HG03066 (cell line): ENCODE measurements at regions not wholly inside any gene's neighbourhood (a gene's known extent, or its start where the extent isn't known, plus 50 kb on each side); places are given as distances from the start of the nearest gene placed in this dataset.

Experiments
- ATAC-seq: cut with Tn5 transposase; IDR thresholded peaks from one replicate; pipeline ENCODE4 v1.9.1; 2021; ENCODE audit warnings: low read depth; ENCODE audit not compliant: unreplicated experiment

DNA sequence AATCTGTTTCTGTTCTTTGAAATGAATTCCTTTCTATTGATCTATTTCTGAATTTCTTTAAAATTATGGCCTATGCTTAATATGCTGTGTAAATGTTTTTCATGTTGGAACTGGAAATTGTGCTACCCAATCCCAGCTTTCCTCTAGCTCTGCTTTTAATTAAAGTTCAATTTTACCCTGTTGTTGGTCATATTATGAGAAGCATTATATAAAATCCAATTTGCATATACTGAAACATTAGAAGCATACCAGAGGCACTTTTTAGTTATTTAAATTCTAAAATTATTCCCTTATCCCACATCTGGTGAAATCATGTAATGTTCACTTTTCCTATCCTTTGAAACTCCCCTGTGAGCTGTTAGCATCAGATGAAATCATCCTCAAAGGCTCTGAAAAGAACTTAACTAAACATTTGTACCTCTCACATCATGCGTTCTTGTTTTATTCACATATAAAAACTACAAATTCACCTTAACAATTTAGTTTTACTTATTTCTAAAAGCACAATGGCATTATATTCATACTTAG lies 160.6 kb upstream of the COL21A1 start:
- no peak for ATAC-seq

- ATAC-seq, result peak; percentile 69
Observed at GRCh38 chr6:56406276-56407269, 159.2 kb upstream of the COL21A1 start.

DNA sequence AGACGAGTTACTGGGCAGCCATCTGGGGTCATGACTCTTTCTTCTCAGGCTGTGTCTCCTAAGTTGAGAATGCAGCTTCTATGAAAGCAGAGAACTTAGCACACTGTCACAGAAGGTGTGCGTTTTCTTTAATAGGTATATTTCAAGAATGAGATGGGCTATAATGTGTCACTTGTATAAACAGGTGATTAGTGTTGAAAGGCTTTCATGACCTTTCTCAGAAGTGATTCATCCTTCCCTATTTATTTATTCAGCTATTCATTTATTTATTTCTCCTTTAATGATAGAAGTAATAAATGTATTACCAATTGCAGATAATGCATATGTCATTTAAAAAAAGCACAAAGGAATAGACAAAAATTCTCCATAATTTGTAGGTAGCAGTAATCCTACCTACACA lies 157.2 kb upstream of the COL21A1 start:
- ATAC-seq, result no peak

GRCh38 chr6:56403745-56404144 lies 156.4 kb upstream of the COL21A1 start:
- no peak for ATAC-seq

DNA sequence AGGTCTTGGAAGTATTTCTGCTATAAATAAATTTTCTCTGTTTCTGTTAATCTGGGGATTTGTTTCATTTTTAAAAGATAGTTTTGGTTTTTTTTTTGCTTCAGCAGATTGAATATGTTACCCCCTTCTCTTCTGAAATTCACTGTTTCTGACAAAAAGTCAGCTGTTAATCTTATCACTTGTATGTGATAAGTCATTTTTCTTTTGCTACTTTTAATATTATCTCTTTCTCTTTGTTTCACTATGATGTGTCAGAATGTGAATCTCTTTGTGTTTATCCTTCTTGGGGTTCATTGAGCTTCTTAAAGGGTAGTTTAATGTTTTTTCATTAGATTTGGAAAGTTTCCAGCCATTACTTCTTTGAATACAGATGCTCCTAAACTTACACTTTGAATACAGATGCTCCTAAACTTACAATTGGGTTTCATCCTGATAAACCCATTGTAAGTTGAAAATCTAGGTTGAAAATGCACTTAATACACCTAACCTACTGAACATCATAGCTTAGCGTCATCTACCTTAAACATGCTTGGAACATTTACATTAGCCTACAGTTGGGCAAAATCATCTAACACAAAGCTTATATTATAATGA lies 154.2 kb upstream of the COL21A1 start:
- no peak for ATAC-seq

DNA sequence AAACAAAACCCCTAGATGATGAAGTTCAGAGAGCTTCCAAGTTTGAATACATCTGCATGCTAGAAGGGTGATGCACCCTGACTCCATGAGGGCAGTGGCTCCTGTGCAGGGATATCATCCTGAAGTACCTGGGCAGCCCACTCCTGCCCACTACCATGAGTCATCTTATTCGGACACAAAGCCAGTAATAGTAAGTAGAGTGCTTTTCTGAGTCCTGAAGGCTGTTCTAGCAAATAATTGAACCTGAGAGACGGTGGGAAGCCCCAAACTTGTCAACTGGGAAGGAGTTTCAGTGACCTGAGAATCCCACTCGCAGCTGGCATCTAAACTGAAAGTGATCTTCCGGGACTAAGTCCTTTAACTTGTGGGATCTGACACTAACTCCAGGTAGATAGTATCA lies 152.9 kb upstream of the COL21A1 start:
- no peak for ATAC-seq

- ATAC-seq, result no peak
Observed at GRCh38 chr6:56399672-56400263, 152.4 kb upstream of the COL21A1 start.

DNA sequence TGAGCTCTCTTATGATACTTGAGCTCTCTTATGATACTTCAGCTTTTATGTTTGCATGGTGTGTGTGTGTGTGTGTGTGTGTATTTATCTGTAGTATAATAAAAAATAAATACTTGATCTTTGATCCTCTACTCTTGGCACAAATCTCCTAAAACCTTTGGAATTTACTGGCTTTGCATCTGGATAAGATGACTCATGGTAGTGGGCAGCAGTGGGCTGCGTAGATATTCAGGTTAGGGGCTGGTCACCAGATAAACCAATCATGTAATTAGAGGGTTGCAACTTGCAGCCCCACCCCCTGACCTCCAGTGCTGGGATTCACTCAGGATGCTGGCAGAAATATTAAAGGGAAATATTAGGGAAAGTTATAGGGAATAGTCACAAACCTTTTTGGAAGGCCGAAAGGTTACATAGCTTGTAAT lies 151.9 kb upstream of the COL21A1 start:
- no peak for ATAC-seq

- no peak for ATAC-seq
Observed at GRCh38 chr6:56396435-56396834, 149.1 kb upstream of the COL21A1 start.

DNA sequence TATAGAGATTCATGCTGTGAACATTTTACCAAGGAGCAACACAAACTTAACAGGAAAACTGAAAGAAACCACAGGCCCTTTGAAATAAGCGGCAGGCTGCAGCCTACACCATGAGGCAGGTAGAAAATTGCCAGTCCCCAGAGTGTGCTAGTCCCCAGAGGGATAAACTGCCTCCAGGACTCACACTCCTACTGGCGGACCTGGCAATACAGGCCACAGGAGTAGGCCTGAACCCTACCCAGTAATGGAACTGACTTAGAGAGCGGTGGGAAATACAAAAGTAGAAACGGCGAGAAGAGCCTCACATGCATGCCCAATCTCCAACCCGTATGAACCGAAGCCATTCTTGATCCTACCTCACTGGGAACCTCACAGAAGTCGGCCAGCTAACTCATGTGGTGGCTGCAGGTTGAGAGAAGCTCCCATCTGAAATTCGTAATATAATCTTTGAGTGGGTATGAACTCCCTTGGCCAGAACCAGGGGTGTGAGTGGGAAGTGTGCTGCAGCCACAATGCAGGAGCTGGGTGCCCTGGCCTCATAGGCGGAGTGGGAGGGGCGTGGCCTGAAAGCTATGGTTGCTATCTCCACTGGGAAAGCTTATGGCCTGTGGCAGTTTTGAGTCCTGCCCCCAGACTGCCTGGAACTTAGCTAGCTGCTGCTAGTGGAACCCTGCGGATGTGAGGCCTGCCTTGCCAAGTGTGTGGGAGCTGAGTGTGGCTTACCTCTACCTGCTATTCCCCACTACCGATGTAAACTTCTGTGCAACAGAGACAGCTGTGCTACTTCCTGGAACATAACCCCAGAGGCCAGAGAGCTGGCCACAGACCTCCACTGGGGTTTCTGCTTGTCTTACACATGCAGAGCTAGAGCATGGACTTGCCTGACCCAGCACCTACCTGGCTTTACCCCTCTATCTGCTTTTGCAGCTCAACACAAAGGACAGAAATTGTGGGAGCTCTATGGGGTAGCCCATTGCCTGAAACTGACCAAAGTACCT lies 146.5 kb upstream of the COL21A1 start:
- ATAC-seq, result no peak

GRCh38 chr6:56388415-56388755 lies 141.0 kb upstream of the COL21A1 start:
- no peak for ATAC-seq

DNA sequence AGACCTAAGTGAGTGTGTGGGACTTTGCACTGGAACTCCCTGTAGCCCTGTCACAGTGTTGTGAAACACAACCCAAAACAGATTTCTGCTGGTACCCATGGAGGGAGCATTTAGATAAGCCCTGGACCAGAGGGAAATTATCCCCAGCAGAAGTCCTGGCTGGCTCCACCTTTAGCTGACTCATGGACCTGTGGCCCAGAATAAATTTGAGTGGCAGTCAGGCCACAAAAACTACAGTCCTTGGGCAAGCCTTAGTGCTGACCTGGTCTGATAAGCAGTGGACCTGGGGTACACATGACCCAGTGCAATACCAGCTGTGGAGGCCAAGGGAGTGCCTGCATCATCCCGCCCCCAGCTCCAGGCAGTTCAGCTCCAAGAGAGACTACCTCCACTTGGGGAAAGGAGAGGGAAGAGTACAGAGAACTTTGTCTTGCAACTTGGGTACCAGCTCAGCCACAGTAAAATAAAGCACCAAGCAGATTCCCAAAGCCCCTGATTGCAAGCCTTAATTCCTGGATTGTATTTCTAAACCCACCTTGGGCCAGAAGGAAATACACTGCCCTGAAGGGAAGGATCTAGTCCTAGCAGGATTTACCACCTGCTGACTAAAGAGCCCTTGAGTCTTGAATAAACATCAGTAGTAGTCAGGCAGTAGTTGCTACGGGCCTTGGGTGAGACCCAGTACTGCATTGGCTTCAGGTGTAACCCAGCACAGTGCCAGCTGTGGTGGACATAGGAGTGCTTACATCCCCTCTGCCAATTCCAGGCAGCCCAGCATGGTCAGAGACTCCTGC lies 140.4 kb upstream of the COL21A1 start:
- ATAC-seq, result no peak

DNA sequence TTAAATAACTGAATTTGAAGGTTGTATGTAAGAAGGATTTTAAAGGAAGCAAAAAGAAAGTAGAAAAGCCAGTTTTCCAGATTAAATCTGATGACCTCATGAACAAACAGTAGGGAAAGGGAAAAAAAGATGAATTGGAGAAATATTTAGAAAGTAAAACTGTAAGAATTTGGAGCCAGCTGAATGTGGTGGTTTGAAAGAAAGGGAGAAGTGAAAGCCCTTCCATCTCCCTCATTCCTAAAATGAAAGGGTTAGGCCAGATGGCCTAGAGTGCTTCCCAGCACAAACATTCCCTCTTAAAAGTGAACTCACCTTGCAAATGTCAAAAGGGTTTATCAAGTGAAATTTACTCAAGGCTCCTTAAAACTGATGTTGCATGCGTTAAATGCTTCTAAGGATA lies 139.3 kb upstream of the COL21A1 start:
- ATAC-seq, result no peak

DNA sequence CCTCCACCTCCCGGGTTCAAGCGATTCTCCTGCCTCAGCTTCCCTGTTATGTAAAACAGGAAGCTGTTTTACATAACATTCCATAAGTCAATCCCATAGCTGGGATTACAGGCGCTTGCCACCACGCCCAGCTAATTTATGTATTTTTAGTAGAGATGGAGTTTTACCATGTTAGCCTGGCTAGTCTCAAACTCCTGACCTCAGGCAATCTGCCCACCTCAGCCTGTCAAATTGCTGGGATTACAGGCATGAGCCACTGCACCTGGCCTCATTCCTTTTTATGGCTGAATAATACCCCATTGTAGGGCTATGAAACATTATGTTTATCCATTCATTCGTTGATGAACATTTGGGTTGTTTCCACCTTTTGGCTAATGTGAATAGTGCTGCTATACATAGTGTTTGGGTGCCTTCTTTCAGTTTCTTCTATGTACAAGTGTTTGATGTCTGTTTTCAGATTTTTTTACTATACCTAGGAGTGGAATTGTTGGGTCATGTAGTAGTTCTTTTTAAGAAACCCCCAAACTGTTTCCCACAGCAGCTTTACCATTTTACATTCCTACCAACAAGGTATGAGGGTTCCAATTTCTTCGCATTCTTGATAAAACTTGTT lies 138.7 kb upstream of the COL21A1 start:
- ATAC-seq, result no peak

- ATAC-seq, result no peak
Observed at GRCh38 chr6:56383160-56383559, 135.8 kb upstream of the COL21A1 start.

GRCh38 chr6:56382416-56382940 lies 135.1 kb upstream of the COL21A1 start:
- ATAC-seq, result no peak

GRCh38 chr6:56381801-56382251 lies 134.4 kb upstream of the COL21A1 start:
- no peak for ATAC-seq

- no peak for ATAC-seq
Observed at GRCh38 chr6:56380476-56380875, 133.1 kb upstream of the COL21A1 start.
